Astrocyte of the cerebellum (primary cell): ENCODE measurements at regions not wholly inside any gene's neighbourhood (a gene's known extent, or its start where the extent isn't known, plus 50 kb on each side); places are given as distances from the start of the nearest gene placed in this dataset.

ENCODE experiments used
- DNase-seq: peaks from one replicate; pipeline ENCODE4 v3.0.0-alpha.2; 2011; ENCODE audit warnings: low read depth
- H3K4me3 ChIP-seq: 2 replicates; pipeline ENCODE4 v1.5.1; 2011; ENCODE audit warnings: mild to moderate bottlenecking, low read depth, low read length, moderate library complexity
- CTCF ChIP-seq: IDR thresholded peaks from 2 replicates; pipeline ENCODE4 v1.5.1; 2012; ENCODE audit warnings: low read length, low read depth, moderate library complexity, mild to moderate bottlenecking; ENCODE audit errors: missing control alignments
- in situ Hi-C: cut with HindIII; loops from 2 replicates; pipeline ENCODE4 v1.10.0; 2017; ENCODE audit warnings: low sequenced_read_pairs

DNA sequence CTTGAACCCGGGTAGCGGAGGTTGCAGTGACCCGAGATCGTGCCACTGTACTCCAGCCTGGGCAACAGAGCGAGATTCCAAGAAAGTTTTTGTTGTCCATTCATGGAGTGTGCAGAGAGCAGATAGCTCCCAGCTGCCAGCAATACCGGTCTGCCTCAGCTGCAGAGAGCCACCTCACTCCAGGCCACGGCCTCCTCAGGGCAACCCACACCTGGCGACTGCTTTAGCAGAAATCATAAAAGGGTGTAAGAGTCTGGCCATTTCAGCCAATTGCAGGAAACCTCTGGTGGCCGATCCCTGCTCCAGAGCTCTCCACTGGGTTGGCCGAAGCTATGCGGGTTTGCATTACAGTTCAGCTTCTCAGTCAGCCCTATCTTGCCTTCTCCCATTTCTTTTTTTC is 227.4 kb upstream of the BCOR start:
- in situ Hi-C loops = no loop called here
- no peak for TF ChIP-seq CTCF
- DNase-seq = no peak
- no peak overlapping the region for H3K4me3 ChIP-seq

DNA sequence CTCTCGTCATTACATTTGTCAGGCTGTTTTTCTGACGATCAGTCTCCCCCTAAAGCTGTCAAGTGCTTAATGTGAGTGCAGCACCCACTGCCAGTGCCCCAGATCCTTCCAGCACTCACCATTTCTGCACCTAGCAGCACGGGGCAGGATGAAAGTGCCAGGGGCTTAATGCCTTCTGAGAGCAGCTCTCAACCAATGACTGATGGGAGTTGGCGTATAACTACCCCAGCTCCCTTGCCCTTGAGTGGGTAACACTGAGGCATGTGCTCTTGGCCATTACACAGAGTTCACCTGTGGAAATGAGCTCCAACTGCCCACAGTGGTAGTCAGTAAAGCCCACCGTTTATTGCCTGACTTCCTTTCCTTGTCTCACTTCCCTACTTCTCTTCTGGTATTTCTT is 226.2 kb upstream of the BCOR start:
- DNase-seq = no peak
- no peak for TF ChIP-seq CTCF
- in situ Hi-C loops = no loop called here
- H3K4me3 ChIP-seq = no peak overlapping the region

- no peak for DNase-seq
- in situ Hi-C loops = no loop called here
- TF ChIP-seq CTCF = no peak
- H3K4me3 ChIP-seq = no peak overlapping the region
These were observed 223.1 kb upstream of the BCOR start for GRCh38 chrX:40320819-40321218.

DNA sequence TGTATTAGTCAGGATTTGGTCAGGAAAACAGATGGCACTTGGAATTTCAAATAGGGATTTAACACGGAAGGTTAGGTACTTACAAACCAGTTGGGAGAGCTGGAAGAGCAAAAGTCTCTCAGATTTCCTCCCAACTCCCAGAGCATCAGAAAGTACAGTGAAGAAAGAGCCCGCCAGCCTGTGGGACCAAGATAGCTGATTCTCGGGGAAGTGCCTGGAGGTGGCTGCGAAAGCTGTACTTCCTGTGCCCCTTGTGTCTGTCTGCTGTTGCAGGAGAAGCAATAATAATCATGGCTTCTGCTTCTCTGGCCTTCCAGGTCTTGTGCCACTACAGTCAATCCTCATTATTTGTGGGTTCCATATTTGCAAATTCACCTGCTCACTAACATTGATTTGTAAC is 221.0 kb upstream of the BCOR start:
- in situ Hi-C loops = no loop called here
- H3K4me3 ChIP-seq = no peak overlapping the region
- no peak for DNase-seq
- no peak for TF ChIP-seq CTCF

DNA sequence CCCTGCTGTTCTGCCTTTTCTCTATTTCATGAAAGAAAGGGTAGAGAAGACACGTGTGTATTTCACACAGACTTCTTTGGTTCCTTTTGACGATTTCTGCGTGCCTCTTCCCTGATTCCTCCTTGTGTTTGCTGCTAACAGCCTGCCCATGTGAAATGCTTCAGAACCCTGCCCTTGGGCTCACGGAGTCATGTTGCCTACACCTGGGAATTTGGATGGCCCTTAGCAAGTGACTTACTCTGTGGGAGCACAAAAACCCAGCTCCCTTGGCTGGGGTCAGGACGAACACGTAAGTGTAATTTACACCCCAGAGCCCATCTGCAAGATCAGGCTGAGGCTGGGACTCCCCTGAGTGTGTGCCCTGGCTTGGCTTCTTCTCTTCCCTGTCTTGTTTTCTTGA is 220.3 kb upstream of the BCOR start:
- no peak for DNase-seq
- H3K4me3 ChIP-seq = no peak overlapping the region
- in situ Hi-C loops = no loop called here
- no peak for TF ChIP-seq CTCF

GRCh38 chrX:40316502-40316901 is 218.7 kb upstream of the BCOR start:
- TF ChIP-seq CTCF = no peak
- in situ Hi-C loops = no loop called here

GRCh38 chrX:40314070-40314469 is 216.3 kb upstream of the BCOR start:
- H3K4me3 ChIP-seq = no peak overlapping the region
- in situ Hi-C loops = no loop called here
- no peak for TF ChIP-seq CTCF
- no peak for DNase-seq

More at GRCh38 chrX:40316502-40316901, 218.7 kb upstream of the BCOR start:
- H3K4me3 ChIP-seq = no peak overlapping the region
- DNase-seq = no peak
